ENCODE measurements at regions not wholly inside any gene's neighbourhood (a gene's known extent, or its start where the extent isn't known, plus 50 kb on each side); places are given as distances from the start of the nearest gene placed in this dataset.

- H3K27me3 ChIP-seq (ENCODE audit: control insufficient read depth in 5 of 5, insufficient read depth in 4 of 5, low read length in 5 of 5), result no peaks in the 10 kb centered on the region
- H3K9me3 ChIP-seq (ENCODE audit: control insufficient read depth in 5 of 5, low read length in 5 of 5), result peaks cover 0 to 6% (median 0%) of the 10 kb centered on the region in 5 donors
- no peak overlapping the region for H3K9ac ChIP-seq (ENCODE audit: low read length in 5 of 5)
- H3K27ac ChIP-seq (ENCODE audit: low read depth, low read length), result no peak overlapping the region
- H3K4me3 ChIP-seq (ENCODE audit: low read depth in 1 of 5, low read length in 5 of 5), result no peak overlapping the region
- H3K4me1 ChIP-seq (ENCODE audit: control insufficient read depth in 5 of 5, insufficient read depth in 5 of 5, low read length in 5 of 5), result no peaks in the 10 kb centered on the region
- no peaks in the 10 kb centered on the region for H3K36me3 ChIP-seq (ENCODE audit: control insufficient read depth in 5 of 5, insufficient read depth in 5 of 5, low read length in 5 of 5)
Measured at GRCh38 chr6:139790527-139790926, 416.1 kb upstream of the CITED2 start.

- Histone ChIP-seq H3K9ac (ENCODE audit: low read length in 5 of 5) (no peak overlapping the region), H3K27me3 (ENCODE audit: control insufficient read depth in 5 of 5, insufficient read depth in 4 of 5, low read length in 5 of 5) (no peaks in the 10 kb centered on the region), H3K4me3 (ENCODE audit: low read depth in 1 of 5, low read length in 5 of 5) (no peak overlapping the region), H3K36me3 (ENCODE audit: control insufficient read depth in 5 of 5, insufficient read depth in 5 of 5, low read length in 5 of 5) (no peaks in the 10 kb centered on the region), H3K4me1 (ENCODE audit: control insufficient read depth in 5 of 5, insufficient read depth in 5 of 5, low read length in 5 of 5) (no peaks in the 10 kb centered on the region), H3K9me3 (ENCODE audit: control insufficient read depth in 5 of 5, low read length in 5 of 5) (peaks cover 0 to 19% (median 9%) of the 10 kb centered on the region in 5 donors), H3K27ac (ENCODE audit: low read depth, low read length) (no peak overlapping the region)
Measured at GRCh38 chr6:139784222-139784769, 409.8 kb upstream of the CITED2 start.

- Histone ChIP-seq H3K27ac (ENCODE audit: low read depth, low read length) (no peak overlapping the region), H3K4me3 (ENCODE audit: low read depth in 1 of 5, low read length in 5 of 5) (no peak overlapping the region), H3K9ac (ENCODE audit: low read length in 5 of 5) (no peak overlapping the region), H3K36me3 (ENCODE audit: control insufficient read depth in 5 of 5, insufficient read depth in 5 of 5, low read length in 5 of 5) (no peaks in the 10 kb centered on the region), H3K27me3 (ENCODE audit: control insufficient read depth in 5 of 5, insufficient read depth in 4 of 5, low read length in 5 of 5) (no peaks in the 10 kb centered on the region), H3K9me3 (ENCODE audit: control insufficient read depth in 5 of 5, low read length in 5 of 5) (peaks cover 0 to 13% (median 8%) of the 10 kb centered on the region in 5 donors), H3K4me1 (ENCODE audit: control insufficient read depth in 5 of 5, insufficient read depth in 5 of 5, low read length in 5 of 5) (no peaks in the 10 kb centered on the region)
Measured at GRCh38 chr6:139779988-139780774, 405.7 kb upstream of the CITED2 start.

- no peak overlapping the region for H3K9ac ChIP-seq (ENCODE audit: low read length in 5 of 5)
- H3K4me3 ChIP-seq (ENCODE audit: low read depth in 1 of 5, low read length in 5 of 5), result no peak overlapping the region
- H3K27ac ChIP-seq (ENCODE audit: low read depth, low read length), result no peak overlapping the region
- H3K27me3 ChIP-seq (ENCODE audit: control insufficient read depth in 5 of 5, insufficient read depth in 4 of 5, low read length in 5 of 5), result no peaks in the 10 kb centered on the region
- peaks cover 0 to under 1% (median 0%) of the 10 kb centered on the region in 5 donors for H3K9me3 ChIP-seq (ENCODE audit: control insufficient read depth in 5 of 5, low read length in 5 of 5)
- H3K4me1 ChIP-seq (ENCODE audit: control insufficient read depth in 5 of 5, insufficient read depth in 5 of 5, low read length in 5 of 5), result no peaks in the 10 kb centered on the region
- H3K36me3 ChIP-seq (ENCODE audit: control insufficient read depth in 5 of 5, insufficient read depth in 5 of 5, low read length in 5 of 5), result no peaks in the 10 kb centered on the region
Measured at GRCh38 chr6:139778688-139779087, 404.2 kb upstream of the CITED2 start.

- H3K4me1 ChIP-seq (ENCODE audit: control insufficient read depth in 5 of 5, insufficient read depth in 5 of 5, low read length in 5 of 5), result no peaks in the 10 kb centered on the region
- H3K36me3 ChIP-seq (ENCODE audit: control insufficient read depth in 5 of 5, insufficient read depth in 5 of 5, low read length in 5 of 5), result no peaks in the 10 kb centered on the region
- no peak overlapping the region for H3K27ac ChIP-seq (ENCODE audit: low read depth, low read length)
- no peak overlapping the region for H3K9ac ChIP-seq (ENCODE audit: low read length in 5 of 5)
- no peak overlapping the region for H3K4me3 ChIP-seq (ENCODE audit: low read depth in 1 of 5, low read length in 5 of 5)
- H3K9me3 ChIP-seq (ENCODE audit: control insufficient read depth in 5 of 5, low read length in 5 of 5), result no peaks in the 10 kb centered on the region
- H3K27me3 ChIP-seq (ENCODE audit: control insufficient read depth in 5 of 5, insufficient read depth in 4 of 5, low read length in 5 of 5), result no peaks in the 10 kb centered on the region
Measured at GRCh38 chr6:139778106-139778505, 403.7 kb upstream of the CITED2 start.

- Histone ChIP-seq H3K27ac (ENCODE audit: low read depth, low read length) (no peak overlapping the region), H3K4me3 (ENCODE audit: low read depth in 1 of 5, low read length in 5 of 5) (no peak overlapping the region), H3K36me3 (ENCODE audit: control insufficient read depth in 5 of 5, insufficient read depth in 5 of 5, low read length in 5 of 5) (no peaks in the 10 kb centered on the region), H3K4me1 (ENCODE audit: control insufficient read depth in 5 of 5, insufficient read depth in 5 of 5, low read length in 5 of 5) (no peaks in the 10 kb centered on the region), H3K27me3 (ENCODE audit: control insufficient read depth in 5 of 5, insufficient read depth in 4 of 5, low read length in 5 of 5) (no peaks in the 10 kb centered on the region), H3K9me3 (ENCODE audit: control insufficient read depth in 5 of 5, low read length in 5 of 5) (no peaks in the 10 kb centered on the region), H3K9ac (ENCODE audit: low read length in 5 of 5) (no peak overlapping the region)
Measured at GRCh38 chr6:139777202-139777970, 402.9 kb upstream of the CITED2 start.

- H3K4me3 ChIP-seq (ENCODE audit: low read depth in 1 of 5, low read length in 5 of 5), result no peak overlapping the region
- H3K36me3 ChIP-seq (ENCODE audit: control insufficient read depth in 5 of 5, insufficient read depth in 5 of 5, low read length in 5 of 5), result no peaks in the 10 kb centered on the region
- H3K4me1 ChIP-seq (ENCODE audit: control insufficient read depth in 5 of 5, insufficient read depth in 5 of 5, low read length in 5 of 5), result no peaks in the 10 kb centered on the region
Measured at GRCh38 chr6:139776041-139776440, 401.6 kb upstream of the CITED2 start.

GRCh38 chr6:139768196-139768595 is 393.7 kb upstream of the CITED2 start:
- Histone ChIP-seq H3K4me3 (ENCODE audit: low read depth in 1 of 5, low read length in 5 of 5) (no peak overlapping the region), H3K9ac (ENCODE audit: low read length in 5 of 5) (no peak overlapping the region), H3K27ac (ENCODE audit: low read depth, low read length) (no peak overlapping the region), H3K4me1 (ENCODE audit: control insufficient read depth in 5 of 5, insufficient read depth in 5 of 5, low read length in 5 of 5) (peaks cover 0 to 15% (median 13%) of the 10 kb centered on the region in 5 donors), H3K36me3 (ENCODE audit: control insufficient read depth in 5 of 5, insufficient read depth in 5 of 5, low read length in 5 of 5) (no peaks in the 10 kb centered on the region), H3K9me3 (ENCODE audit: control insufficient read depth in 5 of 5, low read length in 5 of 5) (no peaks in the 10 kb centered on the region), H3K27me3 (ENCODE audit: control insufficient read depth in 5 of 5, insufficient read depth in 4 of 5, low read length in 5 of 5) (no peaks in the 10 kb centered on the region)

More at GRCh38 chr6:139776041-139776440, 401.6 kb upstream of the CITED2 start:
- no peaks in the 10 kb centered on the region for H3K27me3 ChIP-seq (ENCODE audit: control insufficient read depth in 5 of 5, insufficient read depth in 4 of 5, low read length in 5 of 5)
- H3K27ac ChIP-seq (ENCODE audit: low read depth, low read length), result no peak overlapping the region
- H3K9ac ChIP-seq (ENCODE audit: low read length in 5 of 5), result no peak overlapping the region
- H3K9me3 ChIP-seq (ENCODE audit: control insufficient read depth in 5 of 5, low read length in 5 of 5), result no peaks in the 10 kb centered on the region

- no peak overlapping the region for H3K9ac ChIP-seq (ENCODE audit: low read length in 5 of 5)
- H3K4me1 ChIP-seq (ENCODE audit: control insufficient read depth in 5 of 5, insufficient read depth in 5 of 5, low read length in 5 of 5), result peaks cover 0 to 27% (median 26%) of the 10 kb centered on the region in 5 donors
- H3K4me3 ChIP-seq (ENCODE audit: low read depth in 1 of 5, low read length in 5 of 5), result no peak overlapping the region
- no peaks in the 10 kb centered on the region for H3K36me3 ChIP-seq (ENCODE audit: control insufficient read depth in 5 of 5, insufficient read depth in 5 of 5, low read length in 5 of 5)
- no peaks in the 10 kb centered on the region for H3K27me3 ChIP-seq (ENCODE audit: control insufficient read depth in 5 of 5, insufficient read depth in 4 of 5, low read length in 5 of 5)
- no peak overlapping the region for H3K27ac ChIP-seq (ENCODE audit: low read depth, low read length)
- H3K9me3 ChIP-seq (ENCODE audit: control insufficient read depth in 5 of 5, low read length in 5 of 5), result no peaks in the 10 kb centered on the region
Measured at GRCh38 chr6:139766796-139767195, 392.3 kb upstream of the CITED2 start.

GRCh38 chr6:139765825-139766285 is 391.4 kb upstream of the CITED2 start:
- no peaks in the 10 kb centered on the region for H3K9me3 ChIP-seq (ENCODE audit: control insufficient read depth in 5 of 5, low read length in 5 of 5)
- no peak overlapping the region for H3K4me3 ChIP-seq (ENCODE audit: low read depth in 1 of 5, low read length in 5 of 5)
- H3K36me3 ChIP-seq (ENCODE audit: control insufficient read depth in 5 of 5, insufficient read depth in 5 of 5, low read length in 5 of 5), result no peaks in the 10 kb centered on the region
- H3K27ac ChIP-seq (ENCODE audit: low read depth, low read length), result peak overlapping the region; percentile 77
- no peaks in the 10 kb centered on the region for H3K27me3 ChIP-seq (ENCODE audit: control insufficient read depth in 5 of 5, insufficient read depth in 4 of 5, low read length in 5 of 5)
- H3K9ac ChIP-seq (ENCODE audit: low read length in 5 of 5), result no peak overlapping the region
- peaks cover 0 to 27% (median 26%) of the 10 kb centered on the region in 5 donors for H3K4me1 ChIP-seq (ENCODE audit: control insufficient read depth in 5 of 5, insufficient read depth in 5 of 5, low read length in 5 of 5)
